K562 (cell line): ENCODE measurements at regions not wholly inside any gene's neighbourhood (a gene's known extent, or its start where the extent isn't known, plus 50 kb on each side); places are given as distances from the start of the nearest gene placed in this dataset.

Experiments used
- ATAC-seq: fragments of 200-7000 bp; cut with Tn5 transposase; 3 replicates; pipeline ENCODE4 v1.9.1; 2020; ENCODE audit warnings: moderate library complexity
- BruUV-seq: library from RNA; stranded (reverse); fragments of 400-500 nt; replicated peaks from 2 replicates; lab custom pipeline; 2021; lab: Mats Ljungman, UMichigan
- CTCF ChIA-PET: fragments of 300-600 bp; formaldehyde crosslinking; extraction: SDS; loops from one replicate; lab custom pipeline; 2021; ENCODE audit warnings: low intra/inter-chr PET ratio; lab: Yijun Ruan, JAX
- POLR2A ChIA-PET: fragments of 300-600, 350-650 bp; sonication (Branson Sonifier 250); formaldehyde crosslinking; extraction: SDS; loops from one replicate; lab custom pipeline; 2021; ENCODE audit warnings: antibody characterized with exemption, inconsistent platforms; lab: Yijun Ruan, JAX
- DNase-seq, 4 experiments: peaks; one replicate each; pipeline versions ENCODE4 v3.0.0 to v3.0.0-alpha.2; 2011 to 2018; ENCODE audit warnings: low spot score in 3 of 4, mixed read lengths in 3 of 4; ENCODE audit errors: extremely low read depth in 1 of 4
- FAIRE-seq: peaks from 2 replicates; lab custom pipeline; 2011; peaks lifted over from hg19 to GRCh38; lab: Jason Lieb, UNC
- H2AFZ ChIP-seq: 2 replicates; pipeline ENCODE4 v1.6.0; 2011; ENCODE audit warnings: low read depth, low read length, control low read depth, inconsistent platforms
- H3K27ac ChIP-seq: fragments of 200-600 bp; 3 replicates; pipeline ENCODE4 v1.8.0; 2011; ENCODE audit warnings: low read depth, mild to moderate bottlenecking, control low read depth, inconsistent platforms, low read length, moderate library complexity, mixed read lengths; ENCODE audit errors: extremely low read depth
- H3K27me3 ChIP-seq, 2 experiments: fragments of 300-600 bp in 1 of 2; 2 replicates in 1 of 2; 3 replicates in 1 of 2; pipeline versions ENCODE4 v1.6.0 to v1.8.0; 2011; ENCODE audit warnings: inconsistent platforms in 2 of 2, low read length in 2 of 2, mild to moderate bottlenecking in 1 of 2, mixed read lengths in 1 of 2, moderate library complexity in 1 of 2; ENCODE audit not compliant: control insufficient read depth in 2 of 2, insufficient read depth in 2 of 2
- H3K36me3 ChIP-seq: fragments of 300-600 bp; 3 replicates; pipeline ENCODE4 v1.8.0; 2011; ENCODE audit warnings: mild to moderate bottlenecking, low read length, inconsistent platforms; ENCODE audit not compliant: control insufficient read depth, insufficient read depth
- H3K4me1 ChIP-seq, 2 experiments: fragments of 200-600 bp in 1 of 2; replicated peaks in 1 of 2; 2 replicates in 1 of 2; 3 replicates in 1 of 2; pipeline versions ENCODE4 v1.5.1 to v1.8.0; 2011; ENCODE audit warnings: inconsistent platforms in 2 of 2, low read length in 2 of 2, mild to moderate bottlenecking in 1 of 2, mixed read lengths in 1 of 2, moderate library complexity in 1 of 2; ENCODE audit not compliant: control insufficient read depth in 2 of 2, insufficient read depth in 2 of 2
- H3K4me2 ChIP-seq: 2 replicates; pipeline ENCODE4 v1.6.1; 2011; ENCODE audit warnings: low read length, control low read depth, inconsistent platforms, mixed read lengths; ENCODE audit not compliant: insufficient read depth
- H3K4me3 ChIP-seq: fragments of 200-600 bp; sonication (generic), shearing (Covaris generic); 2 replicates; pipeline ENCODE4 v1.5.1; 2016; ENCODE audit warnings: control low read depth, inconsistent platforms
- H3K79me2 ChIP-seq: fragments of 200-600 bp; 3 replicates; pipeline ENCODE4 v1.8.0; 2011; ENCODE audit warnings: low read length, inconsistent platforms; ENCODE audit not compliant: control insufficient read depth, insufficient read depth
- H3K9ac ChIP-seq, 2 experiments: 2 replicates each; pipeline versions ENCODE4 v1.6.0 to v1.6.1; 2011; ENCODE audit warnings: low read depth in 2 of 2, low read length in 2 of 2, control low read depth in 1 of 2, inconsistent platforms in 1 of 2, mild to moderate bottlenecking in 1 of 2, mixed read lengths in 1 of 2; ENCODE audit not compliant: insufficient read depth in 1 of 2
- H3K9me1 ChIP-seq: one replicate; pipeline ENCODE4 v1.6.0; 2011; ENCODE audit warnings: inconsistent platforms, mild to moderate bottlenecking, low read length, moderate library complexity; ENCODE audit not compliant: control insufficient read depth, insufficient read depth
- H3K9me3 ChIP-seq: replicated peaks from 2 replicates; pipeline ENCODE4 v1.5.1; 2011; ENCODE audit warnings: low read depth, low read length, inconsistent platforms; ENCODE audit not compliant: control insufficient read depth, insufficient read depth
- H4K20me1 ChIP-seq: replicated peaks from 2 replicates; pipeline ENCODE4 v1.6.1; 2011; ENCODE audit warnings: low read length, inconsistent platforms, mixed read lengths; ENCODE audit not compliant: control insufficient read depth, insufficient read depth
- CEBPB ChIP-seq: fragments of 450-650 bp; IDR thresholded peaks from 2 replicates; pipeline ENCODE4 v1.6.1; 2016; ENCODE audit warnings: missing genetic modification characterization, missing compliant biosample characterization
- CHD4 ChIP-seq: fragments of 200-600 bp; sonication (generic); IDR thresholded peaks from 3 replicates; pipeline ENCODE4 v1.6.1; 2012; ENCODE audit warnings: low read depth, mild to moderate bottlenecking, mixed read lengths, low read length, inconsistent platforms; ENCODE audit not compliant: insufficient read depth, insufficient replicate concordance, poor library complexity, severe bottlenecking
- ELF4 ChIP-seq: fragments of 450-650 bp; formaldehyde crosslinking; IDR thresholded peaks from 2 replicates; pipeline ENCODE4 v1.4.0; 2022; ENCODE audit warnings: missing genetic modification characterization
- ETS1 ChIP-seq: conservative IDR thresholded peaks from 2 replicates; pipeline ENCODE4 v1.6.1; 2011; ENCODE audit warnings: low read depth, mild to moderate bottlenecking, low read length; ENCODE audit not compliant: control insufficient read depth
- ETV6 ChIP-seq, 3 experiments: fragments of 150-350 bp in 1 of 3; sonication (generic) in 1 of 3; formaldehyde crosslinking in 1 of 3; IDR thresholded peaks; 2 replicates each; pipeline versions ENCODE4 v1.6.1 to v1.8.0; 2014 to 2022; ENCODE audit warnings: borderline replicate concordance in 2 of 3, low read depth in 2 of 3, antibody characterized with exemption in 1 of 3, low read length in 1 of 3, mild to moderate bottlenecking in 1 of 3, missing genetic modification reagents in 1 of 3
- GABPB1 ChIP-seq: sonication (generic); formaldehyde crosslinking; IDR thresholded peaks from 2 replicates; pipeline ENCODE4 v1.8.0; 2022; ENCODE audit warnings: mild to moderate bottlenecking, missing genetic modification reagents
- GMEB1 ChIP-seq: fragments of 250-450 bp; sonication (Bioruptor Pico); IDR thresholded peaks from 2 replicates; pipeline ENCODE4 v1.4.0; 2020; ENCODE audit warnings: mild to moderate bottlenecking
- MCM5 ChIP-seq: fragments of 450-650 bp; IDR thresholded peaks from 2 replicates; pipeline ENCODE4 v1.6.1; 2016; ENCODE audit warnings: low read depth
- MCM7 ChIP-seq, 2 experiments: fragments of 450-650 bp; IDR thresholded peaks; 2 replicates each; pipeline ENCODE4 v1.6.1; 2016 to 2018
- PHF20 ChIP-seq: fragments of 450-650 bp; IDR thresholded peaks from 2 replicates; pipeline ENCODE4 v1.6.1; 2018; ENCODE audit not compliant: partially characterized antibody
- RBM25 ChIP-seq: fragments of 200-400 bp; formaldehyde crosslinking; IDR thresholded peaks from 2 replicates; pipeline ENCODE4 v1.6.1; 2018; ENCODE audit warnings: low read length, low read depth, moderate library complexity; ENCODE audit not compliant: severe bottlenecking
- STAT5B ChIP-seq: fragments of 250-450 bp; sonication (Bioruptor Pico); IDR thresholded peaks from 2 replicates; pipeline ENCODE4 v1.8.0; 2021; ENCODE audit warnings: mild to moderate bottlenecking, inconsistent platforms
- THRAP3 ChIP-seq: fragments of 450-650 bp; IDR thresholded peaks from 2 replicates; pipeline ENCODE4 v1.6.1; 2016; ENCODE audit warnings: mild to moderate bottlenecking, inconsistent platforms, borderline replicate concordance
- VEZF1 ChIP-seq: fragments of 200-800 bp; sonication (Bioruptor generic); IDR thresholded peaks from 2 replicates; pipeline ENCODE4 v1.6.1; 2017; ENCODE audit warnings: missing genetic modification characterization, missing compliant biosample characterization
- ZBTB17 ChIP-seq: fragments of 450-650 bp; formaldehyde crosslinking; IDR thresholded peaks from 2 replicates; pipeline ENCODE4 v1.4.0; 2020; ENCODE audit warnings: mild to moderate bottlenecking
- ZNF384 ChIP-seq: IDR thresholded peaks from 2 replicates; pipeline ENCODE4 v1.6.1; 2012; ENCODE audit warnings: low read depth, low read length, improper control_type of control experiment
- ZNF57 ChIP-seq: fragments of 450-650 bp; formaldehyde crosslinking; IDR thresholded peaks from 2 replicates; pipeline ENCODE4 v1.4.0; 2020; ENCODE audit warnings: mild to moderate bottlenecking, moderate library complexity
- ZNF785 ChIP-seq: fragments of 250-450 bp; sonication (Bioruptor Pico); IDR thresholded peaks from 2 replicates; pipeline ENCODE4 v1.4.0; 2020; ENCODE audit warnings: mild to moderate bottlenecking
- ZNF830 ChIP-seq: fragments of 250-450 bp; sonication (Bioruptor Pico); IDR thresholded peaks from 2 replicates; pipeline ENCODE4 v1.5.0; 2021; ENCODE audit warnings: mild to moderate bottlenecking
- WGBS: fragments of 100-300 bp; shearing (Covaris generic); methylation state at CpG from one replicate; pipeline ENCODE4 v1.1.6; 2016; ENCODE audit warnings: low coverage, mixed read lengths; ENCODE audit not compliant: insufficient coverage; ENCODE audit errors: missing lambda C conversion rate; 5-methylcytosine and 5-hydroxymethylcytosine counted together
- in situ Hi-C: fragments of 300-500 bp; cut with MboI; formaldehyde crosslinking; loops from 4 replicates; pipeline ENCODE4 v1.15.0; 2018; ENCODE audit warnings: inconsistent platforms, mixed read lengths
- intact Hi-C: fragments of 100-400 bp; cut with micrococcal nuclease; formaldehyde crosslinking; loops from 2 replicates; pipeline ENCODE4 v1.14.2; 2022

GRCh38 chr5:92208265-92208664, 825.1 kb upstream of the ARRDC3 start:
- ATAC-seq (no peak), FAIRE-seq (no peak), DNase-seq (no peak)
- no peak overlapping the region for H3K4me3 ChIP-seq
- H3K9me1 ChIP-seq = no peaks in the 10 kb centered on the region
- H4K20me1 ChIP-seq = no peaks in the 10 kb centered on the region
- no peak overlapping the region for H2AFZ ChIP-seq
- H3K36me3 ChIP-seq = no peaks in the 10 kb centered on the region
- in situ Hi-C loops = no loop called here
- H3K27me3 ChIP-seq = no peaks in the 10 kb centered on the region
- POLR2A ChIA-PET = no interaction called here
- H3K4me1 ChIP-seq = no peaks in the 10 kb centered on the region
- no peak overlapping the region for H3K27ac ChIP-seq
- intact Hi-C loops = no loop called here
- no peak overlapping the region for H3K9ac ChIP-seq
- WGBS = 1% methylated on average over 3 of the region's 3 CpGs
- no peaks in the 10 kb centered on the region; the same call in 1 of the 2 replicates for H3K9me3 ChIP-seq
- CTCF ChIA-PET = no interaction called here
- H3K4me2 ChIP-seq = no peak overlapping the region
- no TSS peak for BruUV-seq
- H3K79me2 ChIP-seq = no peaks in the 10 kb centered on the region
- no peak for TF ChIP-seq MCM5
- TF ChIP-seq ETV6 (IDR thresholded peaks at IDR 0.05; ENCODE audit: borderline replicate concordance in 1 of 2, low read depth in 2 of 2, low read length in 1 of 2) = no peak
- TF ChIP-seq ETV6 (CRISPR knock-in tag; IDR thresholded peaks at IDR 0.05; ENCODE audit: borderline replicate concordance) = no peak
- no peak for TF ChIP-seq ELF4
- TF ChIP-seq ZNF57 (CRISPR knock-in tag) = no peak
- TF ChIP-seq ZBTB17 (CRISPR knock-in tag) = no peak
- no peak for TF ChIP-seq RBM25
- no peak for TF ChIP-seq ZNF785 (CRISPR knock-in tag)
- TF ChIP-seq VEZF1 (CRISPR knock-in tag) = no peak
- no peak for TF ChIP-seq CHD4
- TF ChIP-seq GABPB1 = no peak
- no peak for TF ChIP-seq ETS1
- no peak for TF ChIP-seq ZNF384
- TF ChIP-seq MCM7 (IDR thresholded peaks at IDR 0.05) = no peak
- no peak for TF ChIP-seq GMEB1 (CRISPR knock-in tag)
- no peak for TF ChIP-seq THRAP3
- no peak for TF ChIP-seq CEBPB (tag)
- no peak for TF ChIP-seq PHF20
- TF ChIP-seq ZNF830 (CRISPR knock-in tag) = no peak
- TF ChIP-seq STAT5B (CRISPR knock-in tag) = no peak
